PC-3 (cell line): ENCODE measurements at regions not wholly inside any gene's neighbourhood (a gene's known extent, or its start where the extent isn't known, plus 50 kb on each side); places are given as distances from the start of the nearest gene placed in this dataset.

Experiments used
- ATAC-seq: fragments of 200-7000 bp; cut with Tn5 transposase; 2 replicates; pipeline ENCODE4 v1.9.1; 2020; ENCODE audit warnings: mild to moderate bottlenecking, moderate library complexity
- BruUV-seq: library from RNA; stranded (reverse); fragments of 400-500 nt; replicated peaks from 2 replicates; lab custom pipeline; 2021; lab: Mats Ljungman, UMichigan
- CTCF ChIA-PET: fragments of 300-600 bp; sonication (Branson Sonifier 250); formaldehyde crosslinking; loops from one replicate; lab custom pipeline; 2022; ENCODE audit warnings: antibody characterized with exemption; lab: Charles Lee
- POLR2A ChIA-PET: fragments of 300-600 bp; sonication (Branson Sonifier 250); formaldehyde crosslinking; loops from one replicate; lab custom pipeline; 2022; ENCODE audit warnings: antibody characterized with exemption; ENCODE audit not compliant: unreplicated experiment; lab: Charles Lee
- DNase-seq: peaks from one replicate; pipeline ENCODE4 v3.0.0-alpha.2; 2015
- H2AFZ ChIP-seq: fragments of 300-600 bp; sonication (generic); 2 replicates; pipeline ENCODE4 v1.6.0; 2016; ENCODE audit warnings: antibody characterized with exemption, low read length
- H3F3A ChIP-seq: fragments of 300-600 bp; sonication (generic); one replicate; pipeline ENCODE4 v1.6.0; 2017; ENCODE audit warnings: antibody characterized with exemption, low read length, control low read depth, mild to moderate bottlenecking; ENCODE audit not compliant: unreplicated experiment
- H3K27ac ChIP-seq: fragments of 300-600 bp; sonication (generic); 2 replicates; pipeline ENCODE4 v1.5.1; 2016; ENCODE audit warnings: mild to moderate bottlenecking, low read length
- H3K27me3 ChIP-seq: fragments of 300-600 bp; sonication (generic); 2 replicates; pipeline ENCODE4 v1.6.1; 2016; ENCODE audit warnings: low read length, mixed read lengths
- H3K36me3 ChIP-seq: fragments of 300-600 bp; sonication (generic); 2 replicates; pipeline ENCODE4 v1.6.1; 2016; ENCODE audit warnings: low read depth, mixed run types, low read length, mixed read lengths
- H3K4me1 ChIP-seq: fragments of 300-600 bp; sonication (generic); 2 replicates; pipeline ENCODE4 v1.5.1; 2016; ENCODE audit warnings: low read length; ENCODE audit not compliant: insufficient read depth
- H3K4me2 ChIP-seq: fragments of 300-600 bp; sonication (generic); 2 replicates; pipeline ENCODE4 v1.6.0; 2016; ENCODE audit warnings: low read length
- H3K4me3 ChIP-seq: fragments of 300-600 bp; sonication (generic); 2 replicates; pipeline ENCODE4 v1.5.1; 2016; ENCODE audit warnings: mild to moderate bottlenecking, low read length, mixed read lengths
- H3K79me2 ChIP-seq: fragments of 300-600 bp; sonication (generic); 2 replicates; pipeline ENCODE4 v1.6.1; 2017; ENCODE audit warnings: low read length, mixed read lengths
- H3K9ac ChIP-seq: fragments of 300-600 bp; sonication (generic); 2 replicates; pipeline ENCODE4 v1.6.0; 2016; ENCODE audit warnings: mild to moderate bottlenecking, low read length
- H3K9me2 ChIP-seq: fragments of 300-600 bp; sonication (generic); replicated peaks from 2 replicates; pipeline ENCODE4 v1.6.1; 2016; ENCODE audit warnings: mixed run types, low read length, mixed read lengths
- H3K9me3 ChIP-seq: fragments of 300-600 bp; sonication (generic); 2 replicates; pipeline ENCODE4 v1.6.1; 2016; ENCODE audit warnings: low read length, mixed read lengths
- H4K20me1 ChIP-seq: fragments of 300-600 bp; sonication (generic); 2 replicates; pipeline ENCODE4 v1.6.1; 2016; ENCODE audit warnings: low read length, mixed read lengths
- CTCF ChIP-seq: fragments of 300-600 bp; sonication (generic); conservative IDR thresholded peaks from 2 replicates; pipeline ENCODE4 v1.5.1; 2017; ENCODE audit warnings: antibody characterized with exemption, low read depth, mild to moderate bottlenecking, low read length
- EZH2 ChIP-seq: fragments of 300-600 bp; sonication (generic); IDR thresholded peaks from one replicate; pipeline ENCODE4 v1.6.1; 2017; ENCODE audit warnings: antibody characterized with exemption, mild to moderate bottlenecking, low read length; ENCODE audit not compliant: unreplicated experiment
- EZH2phosphoT487 ChIP-seq: fragments of 300-600 bp; sonication (generic); IDR thresholded peaks from 2 replicates; pipeline ENCODE4 v1.6.1; 2018; ENCODE audit warnings: mild to moderate bottlenecking, antibody characterized with exemption, low read length, borderline replicate concordance
- intact Hi-C: fragments of 100-400 bp; cut with micrococcal nuclease; formaldehyde crosslinking; loops from 2 replicates; pipeline ENCODE4 v1.9.0; 2023

GRCh38 chr5:164188733-164189148 is 683.3 kb downstream of the MAT2B start:
- no peaks in the 10 kb centered on the region for H3K9me2 ChIP-seq
- ChIA-PET POLR2A (no interaction called here), CTCF (no interaction called here)
- H3K27ac ChIP-seq: no peak overlapping the region
- H3F3A ChIP-seq: no peaks in the 10 kb centered on the region
- H3K79me2 ChIP-seq: no peaks in the 10 kb centered on the region
- intact Hi-C loops: no loop called here
- H3K4me2 ChIP-seq: no peak overlapping the region
- BruUV-seq: no TSS peak
- TF ChIP-seq EZH2 (no peak), CTCF (no peak), EZH2phosphoT487 (no peak)
- H2AFZ ChIP-seq: no peak overlapping the region
- H3K27me3 ChIP-seq: no peaks in the 10 kb centered on the region
- H3K9ac ChIP-seq: no peak overlapping the region
- 0 out of 2 replicates have a peak, but pooled peaks cover 4% of the 10 kb centered on the region for H3K4me1 ChIP-seq
- H3K4me3 ChIP-seq: no peak overlapping the region
- DNase-seq (no peak), ATAC-seq (no peak)
- H3K9me3 ChIP-seq: no peaks in the 10 kb centered on the region
- no peaks in the 10 kb centered on the region for H3K36me3 ChIP-seq
- H4K20me1 ChIP-seq: no peaks in the 10 kb centered on the region

GRCh38 chr5:164191240-164191639 is 685.8 kb downstream of the MAT2B start:
- H2AFZ ChIP-seq: no peak overlapping the region
- H3K4me3 ChIP-seq: no peak overlapping the region
- intact Hi-C loops: loop anchor here (1.0 to 10.0 kb wide), 2 partner anchors 12 to 184 kb away; no protein-coding TSS in a partner anchor
- ChIA-PET CTCF (no interaction called here), POLR2A (no interaction called here)
- peak; percentile 78 for DNase-seq
- no peak overlapping the region for H3K9ac ChIP-seq
- H3F3A ChIP-seq: no peaks in the 10 kb centered on the region
- no peak overlapping the region for H3K27ac ChIP-seq
- BruUV-seq: no TSS peak
- H3K4me2 ChIP-seq: no peak overlapping the region
- H3K4me1 ChIP-seq: 0 out of 2 replicates have a peak, but pooled peaks cover 4% of the 10 kb centered on the region
- no peaks in the 10 kb centered on the region for H3K9me3 ChIP-seq
- H3K79me2 ChIP-seq: no peaks in the 10 kb centered on the region
- no peaks in the 10 kb centered on the region for H4K20me1 ChIP-seq
- no peak for TF ChIP-seq CTCF
- no peak for TF ChIP-seq EZH2phosphoT487
- TF ChIP-seq EZH2: no peak
- peak; percentile 91 for ATAC-seq
- H3K36me3 ChIP-seq: no peaks in the 10 kb centered on the region
- H3K9me2 ChIP-seq: no peaks in the 10 kb centered on the region
- no peaks in the 10 kb centered on the region for H3K27me3 ChIP-seq

GRCh38 chr5:164202338-164202737 is 696.9 kb downstream of the MAT2B start:
- no peak for DNase-seq
- intact Hi-C loops: no loop called here
- no peak for TF ChIP-seq CTCF
- no peak for TF ChIP-seq EZH2
- no peak for TF ChIP-seq EZH2phosphoT487
- Histone ChIP-seq H2AFZ (no peak overlapping the region), H3K27ac (no peak overlapping the region), H3K4me1 (peaks cover 9% of the 10 kb centered on the region), H3K36me3 (no peaks in the 10 kb centered on the region), H3K9me3 (0 out of 2 replicates have a peak, but pooled peaks cover 3% of the 10 kb centered on the region), H3K4me2 (no peak overlapping the region), H3K4me3 (no peak overlapping the region), H3K79me2 (no peaks in the 10 kb centered on the region), H3K27me3 (no peaks in the 10 kb centered on the region), H4K20me1 (no peaks in the 10 kb centered on the region), H3K9ac (no peak overlapping the region), H3F3A (no peaks in the 10 kb centered on the region), H3K9me2 (no peaks in the 10 kb centered on the region)
- BruUV-seq: no TSS peak
- ATAC-seq: no peak
- ChIA-PET CTCF (no interaction called here), POLR2A (no interaction called here)
